GM19395 (cell line): ENCODE measurements at regions not wholly inside any gene's neighbourhood (a gene's known extent, or its start where the extent isn't known, plus 50 kb on each side); places are given as distances from the start of the nearest gene placed in this dataset.
"Not testable (repeated sequence)": the region's sequence is repeated elsewhere in the genome, so short reads cannot be mapped to it uniquely, and the experiment has no call there.

Source experiments
- ATAC-seq: cut with Tn5 transposase; IDR thresholded peaks from one replicate; pipeline ENCODE4 v1.9.1; 2021; ENCODE audit warnings: mild to moderate bottlenecking, moderate library complexity; ENCODE audit not compliant: unreplicated experiment

DNA sequence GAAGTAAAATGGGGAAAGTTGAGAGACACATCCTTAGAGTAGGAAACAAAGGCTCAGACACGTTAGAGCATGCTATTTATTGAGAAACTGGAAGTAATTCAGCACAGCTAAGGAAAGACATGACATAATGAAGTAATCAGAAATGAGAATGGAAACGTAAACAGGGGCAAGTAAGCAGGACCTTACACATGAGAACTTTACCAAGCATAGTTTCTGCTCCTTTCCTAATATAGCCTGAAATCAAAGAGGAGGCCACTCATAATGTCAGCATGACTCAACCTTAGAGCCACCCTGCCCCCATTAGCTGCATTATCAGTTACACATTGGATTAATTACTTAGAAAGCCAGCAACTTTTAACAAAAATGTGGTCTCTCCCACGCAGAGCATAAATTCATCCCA, 558.3 kb upstream of the GRIA3 start:
- ATAC-seq: no peak

DNA sequence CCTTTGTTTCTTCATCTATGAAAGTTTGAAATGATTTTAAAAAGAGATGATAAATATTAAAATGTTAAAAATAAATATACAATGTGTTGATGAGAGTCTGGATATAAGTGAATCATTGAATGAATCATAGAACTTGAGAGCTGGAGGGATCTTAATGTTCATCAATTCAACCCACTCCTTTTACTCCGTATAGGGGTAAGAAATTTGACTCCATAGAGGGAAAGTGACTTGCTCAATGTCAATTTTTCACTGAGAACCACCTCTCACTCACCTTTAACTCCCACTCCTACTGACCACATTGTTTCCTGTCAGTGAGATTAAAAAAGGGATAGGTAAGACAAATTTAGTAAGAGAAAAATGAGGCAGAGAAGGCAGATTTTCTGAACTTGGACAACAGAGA, 557.2 kb upstream of the GRIA3 start:
- no peak for ATAC-seq

DNA sequence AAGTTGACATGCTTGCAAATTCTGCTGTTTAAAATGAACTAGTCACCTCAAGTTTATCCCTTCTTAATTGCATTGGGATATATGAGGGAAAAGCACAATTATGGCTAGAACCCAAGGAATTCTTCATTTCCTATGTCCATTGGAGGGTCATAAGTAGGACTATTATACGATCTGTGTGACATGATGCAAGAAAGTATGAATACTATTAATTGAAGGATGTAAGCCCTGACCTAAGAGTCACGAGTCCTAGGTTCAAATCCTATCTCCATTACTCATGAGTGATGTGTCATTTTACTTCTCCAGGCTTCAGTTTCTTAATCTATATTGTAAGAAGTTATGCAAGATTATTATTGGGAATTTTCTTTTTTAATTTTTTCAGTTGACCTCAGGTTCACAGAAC, 542.9 kb upstream of the GRIA3 start:
- no peak for ATAC-seq

DNA sequence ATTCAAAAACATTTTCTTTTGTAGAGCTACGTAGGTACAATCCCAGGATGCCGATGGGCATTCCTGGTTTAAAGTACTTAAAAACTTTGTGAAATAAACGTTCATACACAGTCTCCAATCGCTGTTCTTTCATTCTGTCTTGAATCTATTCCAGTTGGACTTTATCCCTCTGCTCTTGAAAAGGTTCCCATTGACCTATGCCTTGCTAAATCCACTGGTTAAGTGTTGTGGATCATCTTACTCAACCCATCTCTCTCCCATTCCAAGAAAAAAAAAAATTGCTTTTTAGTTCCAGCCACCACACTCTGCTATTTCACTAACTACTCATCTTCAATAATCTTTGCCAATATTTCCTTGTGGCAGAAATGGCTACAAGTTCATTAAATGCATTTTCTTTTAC, 542.3 kb upstream of the GRIA3 start:
- ATAC-seq: no peak

DNA sequence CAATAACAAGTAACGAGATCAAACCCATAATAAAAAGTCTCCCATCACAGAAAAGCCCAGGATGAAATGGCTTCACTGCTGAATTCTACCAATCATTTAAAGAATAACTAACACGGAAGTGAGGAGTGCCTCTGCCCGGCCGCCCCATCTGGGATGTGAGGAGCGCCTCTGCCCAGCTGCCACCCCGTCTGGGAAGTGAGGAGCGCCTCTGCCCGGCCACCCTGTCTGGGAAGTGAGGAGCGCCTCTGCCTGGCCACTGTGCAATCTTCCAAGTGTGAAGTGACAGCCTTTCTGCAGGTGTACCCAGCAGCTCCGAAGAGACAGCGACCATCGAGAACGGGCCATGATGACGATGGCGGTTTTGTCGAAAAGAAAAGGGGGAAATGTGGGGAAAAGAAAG, 528.8 kb upstream of the GRIA3 start:
- not testable (repeated sequence) for ATAC-seq

DNA sequence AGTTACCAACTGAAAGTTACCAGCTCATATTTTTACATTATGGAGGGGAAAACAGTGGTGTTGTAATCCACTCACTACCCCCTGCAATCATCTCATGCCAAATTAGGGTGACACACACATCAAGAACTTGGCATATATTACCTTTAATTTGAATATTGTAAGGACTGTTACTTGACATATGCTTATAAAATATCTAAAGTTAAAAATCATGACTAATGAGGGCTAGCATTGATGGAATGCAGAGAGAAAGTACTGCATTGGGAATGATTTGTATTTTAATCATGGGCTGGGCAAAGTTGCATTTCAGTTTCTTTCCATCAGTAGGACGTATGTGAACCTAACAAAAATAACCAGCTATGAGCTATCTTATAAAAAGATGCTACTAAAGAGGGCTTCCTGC, 517.5 kb upstream of the GRIA3 start:
- ATAC-seq: no peak

DNA sequence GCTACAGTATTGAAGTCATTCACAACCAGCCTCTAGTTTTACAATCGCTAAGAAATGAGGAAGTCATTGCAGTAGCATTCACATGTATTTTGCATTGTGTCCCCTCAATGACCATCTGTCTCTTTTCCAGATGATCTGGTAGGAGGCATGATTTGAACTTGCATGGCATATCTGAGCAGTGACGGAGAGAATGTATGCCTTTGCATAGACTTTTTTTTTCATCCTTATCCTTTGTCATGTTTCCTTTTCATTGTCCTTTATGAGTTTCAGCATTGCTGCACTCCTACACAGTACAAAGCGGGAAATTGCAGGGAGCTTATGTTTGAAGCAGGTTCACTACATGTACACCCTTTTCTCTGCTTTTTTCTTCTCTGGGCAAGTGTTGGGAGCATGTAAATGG, 516.4 kb upstream of the GRIA3 start:
- no peak for ATAC-seq

DNA sequence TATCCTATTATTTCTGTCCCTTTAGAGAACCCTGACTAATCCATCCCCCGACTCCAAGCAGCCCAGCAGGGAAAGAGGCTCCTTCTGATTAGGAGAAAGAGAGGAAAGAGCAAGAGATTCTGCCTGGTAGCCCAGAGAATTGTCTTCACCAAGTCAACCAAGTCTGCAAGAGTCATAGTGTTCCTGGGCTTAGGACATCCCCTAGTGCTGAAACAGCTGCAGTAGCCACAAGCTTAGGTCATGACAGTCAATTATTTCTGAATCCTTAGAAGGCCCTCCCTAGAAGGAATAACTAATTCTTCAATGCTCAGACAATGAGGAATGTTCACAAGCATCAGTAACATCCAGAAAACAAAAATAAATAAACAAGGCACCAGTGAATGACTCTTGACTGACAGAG, 480.3 kb upstream of the GRIA3 start:
- ATAC-seq: no peak

DNA sequence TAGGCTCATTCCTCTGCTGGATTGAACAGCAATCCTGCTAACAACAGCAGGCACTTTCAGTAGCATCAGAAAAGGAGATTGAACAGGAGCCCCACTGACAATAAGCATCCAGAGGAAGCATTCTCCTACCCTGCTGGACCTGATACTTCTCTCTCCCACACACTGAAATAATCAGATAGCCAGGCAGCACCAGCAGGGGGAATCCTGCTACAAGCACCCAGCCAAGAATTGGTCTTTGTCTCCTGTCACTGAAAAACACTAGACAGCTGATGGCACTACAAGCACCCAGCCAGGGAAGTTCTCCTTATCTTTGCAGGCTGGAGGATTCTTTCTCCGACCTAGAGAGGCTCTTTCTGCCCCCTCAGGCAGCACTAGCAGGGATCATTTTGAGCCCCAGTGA, 444.3 kb upstream of the GRIA3 start:
- no peak for ATAC-seq

DNA sequence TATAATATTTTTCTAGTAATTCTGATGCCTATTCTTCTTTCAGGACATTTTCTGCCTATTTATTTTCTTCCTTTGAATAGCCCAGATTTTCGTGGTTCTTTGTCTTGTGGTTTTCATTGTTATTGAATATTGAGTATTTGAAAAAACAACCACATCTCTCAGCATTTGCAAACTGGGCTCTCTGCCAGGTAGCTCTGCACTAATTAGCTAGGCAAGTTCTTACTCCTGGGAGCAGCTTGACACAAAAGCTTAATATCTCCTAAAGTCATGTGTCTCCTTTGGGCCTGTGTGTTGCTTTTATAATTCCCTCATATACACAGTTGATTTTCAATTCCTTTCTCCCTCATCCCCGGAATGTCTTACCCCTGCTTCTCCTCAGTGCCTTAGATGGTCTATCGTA, 413.5 kb upstream of the GRIA3 start:
- no peak for ATAC-seq

DNA sequence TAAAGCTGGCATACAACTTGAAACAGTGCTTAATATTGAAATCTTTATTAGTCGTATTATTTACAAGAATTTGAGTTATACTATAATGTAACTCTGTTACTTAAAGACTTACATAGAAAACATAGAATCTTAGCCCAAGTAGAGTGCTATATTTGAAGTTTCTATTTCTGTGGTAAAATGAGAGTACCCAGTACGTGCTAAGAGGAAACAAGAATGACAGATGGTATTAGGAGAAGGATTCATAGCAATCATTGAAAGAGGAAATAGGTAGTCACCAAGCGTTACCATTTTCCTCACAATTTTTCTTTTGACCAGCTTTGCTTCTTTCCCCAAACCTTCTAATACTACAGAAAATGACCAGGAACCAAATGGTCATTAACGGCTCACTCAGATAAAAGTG, 412.1 kb upstream of the GRIA3 start:
- no peak for ATAC-seq

DNA sequence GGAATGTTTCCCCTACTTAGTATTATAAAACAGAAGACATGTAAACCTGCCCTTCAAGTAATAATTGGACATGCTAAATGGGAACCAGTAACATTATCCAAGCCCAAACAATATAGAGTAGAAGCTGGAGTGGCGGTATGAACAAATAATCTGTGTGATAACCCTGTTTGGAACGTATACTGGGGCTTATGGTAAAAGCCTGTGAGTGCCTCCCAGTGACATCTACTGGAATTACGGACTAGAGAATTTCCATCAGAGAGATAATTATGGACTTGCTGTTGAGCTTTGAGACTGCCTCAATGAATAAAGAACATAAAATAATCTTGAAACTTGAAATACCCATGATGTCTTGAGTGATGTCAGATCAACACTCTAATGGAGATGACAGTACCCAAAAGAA, 406.3 kb upstream of the GRIA3 start:
- ATAC-seq: no peak

DNA sequence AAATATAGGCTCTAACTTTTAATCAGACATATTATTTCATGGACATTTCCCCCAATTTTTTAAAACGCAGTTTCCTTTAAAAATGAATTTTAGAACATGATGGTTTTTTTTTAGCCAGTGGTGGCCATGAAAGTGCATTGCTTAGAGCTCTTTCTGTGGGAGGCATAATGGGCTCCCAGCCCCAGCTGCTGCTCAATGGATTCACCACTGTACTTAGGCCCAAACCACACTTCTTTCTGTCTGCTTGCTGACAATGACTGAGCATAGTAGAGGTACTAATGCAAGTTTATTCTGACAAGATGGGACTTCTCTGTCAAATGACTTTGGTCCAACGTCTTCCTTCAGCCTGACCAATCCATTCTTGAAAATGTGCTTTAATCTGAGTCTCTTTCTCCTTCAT, 400.2 kb upstream of the GRIA3 start:
- no peak for ATAC-seq

DNA sequence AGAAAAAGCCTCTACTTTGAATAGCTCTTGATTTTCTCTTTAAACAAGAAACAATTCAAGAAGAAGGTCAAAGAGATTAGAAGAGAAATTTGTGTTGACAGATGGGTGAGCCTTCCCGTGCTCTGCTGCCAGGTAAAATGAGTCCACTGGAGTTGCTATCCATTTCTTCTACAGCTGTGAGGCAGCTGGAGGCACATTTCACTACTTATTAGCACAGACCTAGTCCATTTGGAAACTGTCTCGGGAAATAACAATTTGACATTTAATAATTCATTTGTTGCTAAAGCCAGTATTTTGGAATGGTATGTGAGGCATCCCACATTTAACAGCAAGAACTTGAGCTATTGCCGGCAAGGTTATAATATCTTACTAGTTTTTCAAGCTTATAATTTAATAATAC, 396.8 kb upstream of the GRIA3 start:
- ATAC-seq: no peak

DNA sequence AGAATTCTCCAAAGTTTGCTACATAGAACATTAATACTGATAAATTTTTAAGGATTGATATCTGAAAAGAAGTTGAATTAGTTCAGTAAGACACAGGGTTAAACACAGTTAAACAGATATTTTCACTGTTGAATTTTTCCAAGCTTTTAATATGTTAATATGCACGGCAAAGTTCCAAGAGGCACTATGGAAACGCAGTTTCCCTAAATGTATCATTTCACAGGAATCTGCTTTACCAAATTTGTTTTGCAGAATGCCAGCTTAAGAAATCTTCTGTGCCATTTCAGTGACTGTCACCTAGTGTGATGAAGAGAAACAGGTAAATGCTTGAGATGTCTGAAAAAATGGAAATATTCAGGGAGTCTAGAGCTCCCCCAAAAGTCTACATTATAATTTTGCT, 395.9 kb upstream of the GRIA3 start:
- ATAC-seq: no peak

DNA sequence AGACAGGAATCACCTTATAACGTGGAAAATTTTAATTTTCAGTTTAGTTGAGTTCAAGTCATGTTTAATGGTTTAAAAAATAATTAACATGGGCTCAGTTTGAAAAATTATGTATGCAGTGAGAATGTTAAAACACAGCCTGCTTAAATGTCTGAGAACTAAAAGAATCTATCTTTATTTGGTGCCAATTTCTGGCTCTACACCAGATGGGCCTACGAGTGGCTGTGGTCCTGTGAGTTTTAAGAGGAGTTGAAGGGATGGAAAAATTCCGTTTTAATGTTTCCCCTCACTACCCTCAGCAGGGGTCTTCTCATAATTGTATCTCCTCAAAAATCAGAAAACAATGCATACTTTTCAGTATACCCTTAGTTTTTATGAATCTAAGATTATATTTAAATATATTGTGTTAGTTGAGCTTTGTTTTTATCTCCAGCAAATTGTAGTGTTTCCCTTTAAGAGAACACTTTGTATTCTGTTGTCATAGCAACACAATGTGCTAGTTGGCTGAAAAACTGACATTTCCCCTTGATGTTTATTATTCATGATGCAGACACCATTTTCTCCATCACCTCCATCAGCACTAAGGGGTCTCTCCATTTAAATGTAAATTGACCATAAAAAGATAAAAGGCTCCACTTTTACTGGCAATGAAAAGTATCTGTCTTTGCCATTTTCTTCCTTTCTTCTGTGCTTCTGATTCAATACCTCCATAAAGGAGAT, 393.5 kb upstream of the GRIA3 start:
- no peak for ATAC-seq

DNA sequence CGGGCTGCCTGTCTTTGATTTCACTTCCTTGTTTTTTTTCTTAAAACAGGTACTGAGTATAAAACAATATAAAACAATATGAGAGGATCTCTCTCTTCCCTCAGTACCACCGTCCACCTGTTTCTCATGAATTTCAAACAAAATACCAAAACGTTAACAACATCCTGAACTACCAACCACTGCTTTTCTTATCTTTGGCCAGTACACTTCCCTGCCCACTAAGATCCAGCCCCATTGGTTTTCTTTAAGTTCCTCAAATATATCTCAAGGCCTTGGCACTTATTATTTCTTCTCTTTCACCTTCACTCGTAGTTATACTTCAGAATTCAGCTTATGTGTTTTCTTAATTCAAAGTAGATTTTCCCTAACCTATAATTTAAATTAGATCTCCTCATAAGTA, 370.2 kb upstream of the GRIA3 start:
- ATAC-seq: no peak

DNA sequence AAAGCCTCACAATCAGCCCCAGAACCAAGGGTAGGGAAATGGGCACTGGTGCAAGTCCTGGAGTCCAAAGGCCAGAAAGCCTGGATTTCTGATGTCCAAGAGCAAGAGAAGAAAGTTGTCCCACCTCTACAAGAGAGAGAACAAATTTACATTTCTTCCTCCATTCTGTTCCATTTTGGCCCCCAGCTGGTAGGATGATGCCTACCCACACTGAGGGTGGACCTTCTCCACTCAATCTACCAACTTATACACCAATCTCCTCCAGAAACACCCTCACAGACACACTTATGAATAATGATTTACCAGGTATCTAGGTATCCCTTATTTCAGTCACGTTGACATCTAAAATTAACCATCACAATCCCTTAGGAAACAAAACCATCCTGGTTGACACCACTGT, 367.8 kb upstream of the GRIA3 start:
- ATAC-seq: no peak

DNA sequence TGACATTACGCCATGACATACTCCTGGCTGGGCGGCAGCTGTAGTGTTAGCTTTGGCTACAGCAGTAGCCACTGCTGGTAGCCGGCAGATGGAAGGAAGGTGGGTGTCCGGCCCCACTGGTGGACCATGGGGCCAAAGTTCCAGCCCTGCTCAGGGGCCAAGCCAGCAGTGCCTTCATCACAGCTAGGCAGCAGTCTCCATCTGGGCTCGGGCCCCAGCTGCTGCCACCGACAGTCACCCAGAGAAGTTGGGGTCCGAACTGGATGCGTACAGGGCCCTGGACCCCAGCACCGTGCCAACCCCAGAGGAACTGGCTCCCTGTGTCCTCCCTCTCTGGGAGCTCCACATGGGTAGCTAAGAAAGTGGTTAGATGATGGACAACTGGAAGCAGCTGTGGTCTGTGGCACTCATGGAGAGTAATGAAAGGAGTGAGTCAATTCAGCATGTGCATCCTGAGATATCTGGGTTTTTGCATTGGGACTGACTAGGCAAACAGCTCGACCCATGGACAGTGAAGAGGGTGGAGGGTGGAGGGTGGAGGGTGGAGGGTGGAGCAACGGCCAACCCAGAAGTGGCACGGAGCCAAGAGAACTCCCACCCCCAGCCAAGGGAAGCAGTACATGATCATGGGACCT, 366.6 kb upstream of the GRIA3 start:
- ATAC-seq: no peak

DNA sequence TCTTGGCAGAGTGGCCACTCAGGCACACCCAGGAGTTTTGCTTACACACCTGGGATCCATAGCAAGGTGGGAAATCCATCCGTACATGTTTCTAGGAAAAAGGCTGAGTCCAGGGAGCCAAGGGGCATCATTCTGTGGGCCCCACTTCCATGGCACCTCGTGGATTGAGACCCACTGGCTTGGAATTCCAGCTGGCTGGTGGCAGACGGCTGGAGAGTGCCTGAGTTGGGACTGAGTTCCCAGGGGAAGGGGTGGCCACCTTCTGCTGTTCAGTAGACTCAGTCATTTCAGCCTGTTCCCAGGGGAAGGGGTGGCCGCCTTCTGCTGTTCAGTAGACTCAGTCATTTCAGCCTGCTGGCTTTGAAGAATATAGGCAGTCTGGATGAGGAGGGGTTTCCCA, 366.0 kb upstream of the GRIA3 start:
- no peak for ATAC-seq

DNA sequence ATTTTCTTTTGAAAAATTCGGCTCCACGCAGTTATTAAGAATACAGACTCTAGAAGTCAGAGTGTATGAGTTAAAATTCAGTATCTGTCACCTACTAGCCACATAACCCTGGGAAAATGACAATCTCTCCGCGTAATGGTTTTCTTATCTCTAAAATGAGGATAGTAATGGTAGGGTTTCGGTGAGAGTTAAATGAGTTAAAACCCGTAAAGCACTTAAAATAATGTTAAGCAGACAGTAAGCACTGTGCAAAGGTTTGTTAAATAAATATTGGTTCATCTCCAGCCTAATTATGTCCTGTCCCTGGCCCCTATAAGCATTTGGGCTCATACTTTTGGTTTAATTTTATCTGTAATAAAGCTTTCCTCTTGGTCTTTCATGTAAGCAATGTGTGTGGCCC, 350.8 kb upstream of the GRIA3 start:
- ATAC-seq: no peak

DNA sequence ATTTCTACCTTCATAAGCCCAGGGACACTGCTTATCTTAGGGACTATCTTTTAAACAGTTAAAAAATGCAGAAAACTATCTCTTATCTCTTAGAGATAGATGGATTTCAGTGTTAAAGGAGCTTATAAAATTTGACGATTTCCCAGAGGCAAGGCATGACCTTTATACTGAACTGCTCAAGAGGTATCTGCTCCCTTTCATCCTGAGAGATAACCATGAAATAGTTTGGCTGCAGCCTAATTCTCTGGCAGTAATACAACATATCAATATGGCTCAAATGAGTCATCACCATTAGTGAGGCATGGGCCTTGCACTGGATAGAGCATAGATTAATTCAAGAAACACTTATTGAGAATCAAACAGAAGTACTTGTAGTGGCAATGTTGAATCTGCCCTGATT, 348.2 kb upstream of the GRIA3 start:
- ATAC-seq: no peak

DNA sequence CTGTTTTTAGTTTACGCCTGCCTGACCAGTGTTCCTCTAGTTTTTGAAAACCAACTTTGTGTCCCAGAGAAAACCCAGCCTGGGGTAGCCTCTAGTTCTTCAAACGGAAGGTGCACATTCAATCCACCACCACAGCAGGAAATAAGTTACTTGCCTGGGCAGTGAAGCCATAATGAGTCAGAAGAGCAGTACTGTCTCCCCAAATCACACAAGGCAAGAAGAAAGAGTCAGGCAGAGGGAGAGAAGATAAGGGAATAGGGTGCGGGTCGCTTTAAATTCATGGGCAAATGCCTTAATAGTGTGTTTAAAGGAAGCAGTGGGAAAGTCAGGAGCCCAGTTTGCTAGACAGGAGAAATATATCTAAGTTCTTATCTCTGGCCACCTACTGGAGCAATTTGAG, 333.8 kb upstream of the GRIA3 start:
- ATAC-seq: no peak
